ENCODE measurements at regions not wholly inside any gene's neighbourhood (a gene's known extent, or its start where the extent isn't known, plus 50 kb on each side); places are given as distances from the start of the nearest gene placed in this dataset.

GRCh38 chr13:106882246-106882645, 314.3 kb upstream of the ARGLU1 start:
- Histone ChIP-seq H3K27me3 (no peaks in the 10 kb centered on the region), H3K27ac (no peak overlapping the region), H3K9me3 (no peaks in the 10 kb centered on the region), H3K4me3 (no peak overlapping the region), H3K36me3 (no peaks in the 10 kb centered on the region), H3K4me1 (no peaks in the 10 kb centered on the region)
- intact Hi-C loops (cut with DNase I), result no loop called here
- TF ChIP-seq POLR2A (IDR thresholded peaks at IDR 0.05), result no peak
- no peak for TF ChIP-seq CTCF (IDR thresholded peaks at IDR 0.05)
- ATAC-seq (no peak), DNase-seq (no peak)
- WGBS (ENCODE audit: insufficient coverage, low coverage, low lambda C conversion rate, missing lambda C conversion rate), result 40% methylated on average over 3 of the region's 6 CpGs

- TF ChIP-seq CTCF (IDR thresholded peaks at IDR 0.05) (no peak), POLR2A (IDR thresholded peaks at IDR 0.05) (no peak)
- ATAC-seq (no peak), DNase-seq (no peak)
- H3K27ac ChIP-seq, result no peak overlapping the region
- no peaks in the 10 kb centered on the region for H3K27me3 ChIP-seq
- H3K9me3 ChIP-seq, result no peaks in the 10 kb centered on the region
- no peaks in the 10 kb centered on the region for H3K36me3 ChIP-seq
- H3K4me1 ChIP-seq, result no peaks in the 10 kb centered on the region
- no peak overlapping the region for H3K4me3 ChIP-seq
- WGBS (ENCODE audit: insufficient coverage, low coverage, low lambda C conversion rate, missing lambda C conversion rate), result 72% methylated on average over 2 of the region's 3 CpGs
- intact Hi-C loops (cut with DNase I), result no loop called here
These were observed 311.9 kb upstream of the ARGLU1 start for GRCh38 chr13:106879806-106880205.

- Histone ChIP-seq H3K4me1 (no peaks in the 10 kb centered on the region), H3K9me3 (no peaks in the 10 kb centered on the region), H3K36me3 (no peaks in the 10 kb centered on the region), H3K27me3 (no peaks in the 10 kb centered on the region), H3K27ac (peak overlapping the region in 1 of 3 donors; percentile 4), H3K4me3 (no peak overlapping the region)
- 13% methylated on average over 2 of the region's 2 CpGs for WGBS (ENCODE audit: insufficient coverage, low coverage, low lambda C conversion rate, missing lambda C conversion rate)
- DNase-seq (no peak), ATAC-seq (peak; percentile 15 to 71 (median 36))
- intact Hi-C loops (cut with DNase I), result no loop called here
- no peak for TF ChIP-seq CTCF (IDR thresholded peaks at IDR 0.05)
- TF ChIP-seq POLR2A (IDR thresholded peaks at IDR 0.05), result no peak
These were observed 306.4 kb upstream of the ARGLU1 start for GRCh38 chr13:106874323-106874722.

GRCh38 chr13:106873810-106874209, 305.9 kb upstream of the ARGLU1 start:
- Histone ChIP-seq H3K9me3 (no peaks in the 10 kb centered on the region), H3K4me3 (no peak overlapping the region), H3K27ac (peak overlapping the region in 2 of 3 donors; percentile 10 to 18), H3K27me3 (no peaks in the 10 kb centered on the region), H3K36me3 (no peaks in the 10 kb centered on the region), H3K4me1 (no peaks in the 10 kb centered on the region)
- intact Hi-C loops (cut with DNase I), result no loop called here
- 9% methylated on average over 1 of the region's 1 CpG for whole genome bisulfite sequencing (ENCODE audit: insufficient coverage, low coverage, low lambda C conversion rate, missing lambda C conversion rate)
- ATAC-seq (peak in 2 of 4 donors; percentile 9 to 20), DNase-seq (no peak)
- no peak for TF ChIP-seq CTCF (IDR thresholded peaks at IDR 0.05)
- no peak for TF ChIP-seq POLR2A (IDR thresholded peaks at IDR 0.05)

GRCh38 chr13:106867249-106867648, 299.3 kb upstream of the ARGLU1 start:
- Histone ChIP-seq H3K4me3 (no peak overlapping the region), H3K9me3 (no peaks in the 10 kb centered on the region), H3K4me1 (no peaks in the 10 kb centered on the region), H3K27ac (no peak overlapping the region), H3K36me3 (no peaks in the 10 kb centered on the region), H3K27me3 (no peaks in the 10 kb centered on the region)
- peak in 1 of 4 donors; percentile 45 for ATAC-seq
- no peak for DNase-seq
- 25% methylated on average over 13 of the region's 13 CpGs for WGBS (ENCODE audit: insufficient coverage, low coverage, low lambda C conversion rate, missing lambda C conversion rate)
- TF ChIP-seq CTCF (IDR thresholded peaks at IDR 0.05), result no peak
- no peak for TF ChIP-seq POLR2A (IDR thresholded peaks at IDR 0.05)
- intact Hi-C loops (cut with DNase I), result no loop called here
